ENCODE measurements at regions not wholly inside any gene's neighbourhood (a gene's known extent, or its start where the extent isn't known, plus 50 kb on each side); places are given as distances from the start of the nearest gene placed in this dataset.

- TF ChIP-seq CTCF (IDR thresholded peaks at IDR 0.05) (no peak), EZH2 (IDR thresholded peaks at IDR 0.05; ENCODE audit: borderline replicate concordance, insufficient read depth, low read depth, low read length, poor library complexity, severe bottlenecking) (no peak)
These were observed 254.7 kb upstream of the THUMPD2 start for GRCh38 chr2:40033781-40034180.

Data from B cell (primary cell).